SKM-1 (cell line): ENCODE measurements at regions not wholly inside any gene's neighbourhood (a gene's known extent, or its start where the extent isn't known, plus 50 kb on each side); places are given as distances from the start of the nearest gene placed in this dataset.

Source experiments
- DNase-seq: peaks from one replicate; lab custom pipeline; 2025; ENCODE audit not compliant: unreplicated experiment; lab: John Stamatoyannopoulos, UW

DNA sequence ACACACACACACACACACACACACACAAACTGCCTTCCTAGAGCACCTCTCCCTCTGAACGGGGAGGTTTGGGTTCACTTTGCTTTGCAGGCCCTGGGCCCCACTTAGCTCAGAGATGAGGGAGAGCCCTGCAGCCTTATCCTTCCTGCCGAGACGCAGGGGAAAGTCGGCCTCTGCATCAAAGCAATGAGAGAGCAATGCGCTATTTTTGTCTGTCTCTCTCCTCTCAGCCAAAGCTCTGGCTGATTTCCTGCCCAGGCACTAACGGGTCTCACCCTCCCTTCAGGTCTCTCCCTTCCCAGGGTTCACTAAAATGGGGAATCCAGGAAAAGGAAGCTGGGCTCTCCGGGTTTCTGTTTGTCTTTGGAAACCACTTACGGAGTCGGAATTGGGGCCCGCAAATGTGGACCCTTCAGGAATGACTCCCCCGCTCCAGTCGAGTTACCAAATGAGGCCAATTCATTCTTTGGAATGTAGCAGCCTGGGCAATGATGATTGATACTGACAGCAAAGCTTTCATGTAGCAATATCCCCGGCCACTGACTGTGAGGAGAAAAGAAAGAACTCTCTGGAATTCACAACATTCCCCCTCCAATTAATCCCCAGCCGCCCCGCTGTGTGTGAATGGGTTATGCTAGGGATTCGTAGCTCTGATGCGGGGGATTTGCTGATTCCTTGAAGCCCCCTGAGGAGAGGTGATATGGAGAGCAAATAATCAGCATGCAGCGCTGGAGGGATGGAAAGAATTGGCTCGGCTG lies 61.5 kb upstream of the WLS start:
- DNase-seq: no peak

DNA sequence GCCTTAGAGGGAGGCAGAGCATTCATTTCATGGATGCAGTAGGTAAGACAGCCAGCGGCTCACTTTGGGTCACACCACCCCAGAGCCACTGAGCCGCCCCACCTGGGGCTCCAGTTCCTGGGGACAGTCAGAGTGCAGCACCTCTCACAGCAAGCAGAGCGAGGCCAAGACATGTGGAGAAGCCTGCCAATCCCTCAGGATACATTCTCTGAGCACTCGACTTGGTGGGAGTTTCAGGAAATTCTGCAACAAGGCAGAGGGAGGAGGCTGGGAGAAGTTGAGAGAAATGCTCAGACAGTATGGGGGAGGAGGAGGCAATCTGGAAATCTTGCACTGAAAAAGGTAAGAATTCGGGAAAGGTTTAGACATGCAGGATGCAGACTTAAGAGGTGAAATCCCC lies 60.8 kb upstream of the WLS start:
- no peak for DNase-seq

DNA sequence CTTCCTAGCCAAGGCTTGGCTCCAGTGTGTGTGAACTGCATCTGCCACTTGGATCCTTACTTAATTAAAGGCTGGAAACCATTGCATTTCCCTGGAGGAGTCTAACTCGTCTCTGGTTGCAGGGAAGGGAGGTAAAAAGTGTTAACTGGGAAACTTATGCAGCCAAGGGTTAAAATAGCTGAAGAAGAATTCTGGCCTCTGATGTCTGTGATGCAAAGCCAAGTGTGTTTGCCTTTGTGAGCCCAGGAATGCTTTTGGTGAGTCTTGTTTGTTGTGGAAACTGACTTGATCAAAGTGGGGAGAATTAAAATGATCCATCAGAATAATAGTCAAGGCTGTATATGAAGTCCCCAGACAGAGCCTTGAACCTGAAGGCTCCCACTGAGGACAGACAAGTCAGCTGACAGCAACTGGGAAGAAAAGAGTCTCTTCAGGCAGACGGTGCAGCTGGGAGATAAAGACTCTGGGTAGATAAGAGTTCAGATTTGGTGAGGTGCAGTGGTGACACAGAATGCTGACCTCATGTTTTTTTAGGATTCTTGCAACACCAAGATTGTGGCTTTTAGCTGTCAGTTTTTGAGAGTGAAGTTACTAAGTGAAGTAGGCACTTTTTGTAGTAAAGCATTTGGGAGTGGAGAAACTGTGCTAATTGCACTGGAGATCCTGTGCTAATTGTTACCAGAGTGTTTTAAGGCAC lies 59.5 kb upstream of the WLS start:
- DNase-seq: peak; percentile 52

DNA sequence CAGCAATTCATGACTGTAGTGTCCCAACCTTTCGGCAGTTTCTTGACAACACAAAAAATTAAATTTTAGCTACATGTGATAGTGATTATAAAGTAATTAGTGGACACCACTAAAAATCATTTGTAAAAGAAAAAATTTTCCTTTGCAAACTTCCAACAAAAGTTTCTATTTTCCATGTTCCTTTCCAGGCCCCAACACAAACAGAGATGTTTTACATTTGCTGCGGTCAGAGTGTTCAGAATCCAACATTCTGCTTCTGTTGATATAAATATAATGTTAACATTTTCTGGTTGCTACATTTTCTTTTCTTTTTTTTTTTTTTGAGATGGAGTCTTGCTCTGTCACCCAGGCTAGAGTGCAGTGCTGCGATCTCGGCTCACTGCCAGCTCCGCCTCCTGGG lies 54.9 kb upstream of the WLS start:
- no peak for DNase-seq

DNA sequence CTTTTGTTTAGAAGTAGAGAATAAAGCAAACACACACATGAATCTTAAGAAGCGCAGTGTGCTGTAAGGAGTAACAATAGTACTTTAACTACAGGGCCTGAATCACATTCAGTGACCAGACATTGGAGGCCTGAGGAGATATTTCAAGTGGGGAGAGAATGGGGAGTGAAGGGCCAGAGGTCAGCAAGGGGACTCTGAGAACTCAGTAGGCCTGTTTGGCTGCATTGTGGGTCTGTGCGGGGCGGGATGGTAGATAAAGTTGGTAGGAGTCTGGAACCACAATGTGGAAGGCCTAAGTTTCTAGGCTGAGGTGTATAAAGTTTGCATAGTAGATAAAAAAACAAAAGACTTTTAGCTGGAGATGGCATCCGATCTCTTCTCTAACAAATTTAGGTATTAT lies 52.7 kb upstream of the WLS start:
- DNase-seq: no peak

DNA sequence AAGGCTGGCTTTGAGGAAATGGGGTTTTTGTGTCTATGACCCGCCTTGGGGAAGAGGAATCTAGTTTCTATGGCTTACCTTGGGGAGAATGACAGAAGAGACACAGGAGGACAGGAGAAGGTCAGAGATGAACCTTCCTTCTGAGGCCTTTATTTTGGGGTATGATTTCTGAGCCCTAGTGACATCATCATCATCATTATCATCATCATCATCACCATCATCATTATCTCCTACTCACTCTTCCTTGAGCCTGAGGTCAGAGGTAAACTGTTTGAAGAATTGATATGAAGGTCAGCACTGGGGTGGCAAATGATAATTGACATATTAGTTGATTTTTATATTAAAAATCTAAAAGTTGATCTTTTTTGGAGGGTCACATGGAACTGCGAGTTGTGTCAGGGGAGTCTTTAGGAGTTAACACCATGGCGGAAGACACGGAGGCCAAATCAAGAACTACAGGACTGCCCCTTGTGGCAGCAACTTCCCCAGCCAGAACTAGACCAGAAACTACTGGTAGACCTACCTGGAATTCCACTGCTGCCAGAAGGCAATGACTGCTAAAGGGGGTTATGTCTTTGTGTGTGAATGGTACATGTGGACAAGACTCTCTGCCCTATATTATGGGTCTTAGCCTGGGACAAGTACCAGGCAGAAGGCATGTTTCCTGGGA lies 49.8 kb upstream of the WLS start:
- DNase-seq: no peak
